SK-N-SH (cell line): ENCODE measurements at regions not wholly inside any gene's neighbourhood (a gene's known extent, or its start where the extent isn't known, plus 50 kb on each side); places are given as distances from the start of the nearest gene placed in this dataset.

Experiments used
- CTCF ChIA-PET: fragments of 300-600, 350-600 bp; formaldehyde crosslinking; extraction: SDS; loops from one replicate; lab custom pipeline; 2021; lab: Yijun Ruan, JAX
- POLR2A ChIA-PET: fragments of 350-600 bp; sonication (Branson Sonifier 250); formaldehyde crosslinking; extraction: SDS; loops from one replicate; lab custom pipeline; 2020; ENCODE audit warnings: antibody characterized with exemption, inconsistent platforms; lab: Yijun Ruan, JAX
- DNase-seq: peaks from one replicate; pipeline ENCODE4 v3.0.0; 2012
- H2AFZ ChIP-seq: fragments of 200-600 bp; sonication (generic); 2 replicates; pipeline ENCODE4 v1.8.1; 2016; ENCODE audit warnings: antibody characterized with exemption, mild to moderate bottlenecking, low read depth
- H3F3A ChIP-seq: fragments of 200-600 bp; sonication (generic); replicated peaks from 2 replicates; pipeline ENCODE3; 2016; ENCODE audit warnings: antibody characterized with exemption, mild to moderate bottlenecking; ENCODE audit not compliant: insufficient read depth
- H3K27ac ChIP-seq, 2 experiments: fragments of 200-500 bp in 1 of 2; fragments of 200-600 bp in 1 of 2; sonication (Bioruptor generic) in 1 of 2; sonication (generic), shearing (Covaris generic) in 1 of 2; 2 replicates each; pipeline versions ENCODE4 v1.5.1 to v1.6.1; 2014 to 2016; ENCODE audit warnings: low read depth in 2 of 2, inconsistent platforms in 1 of 2, low read length in 1 of 2, mild to moderate bottlenecking in 1 of 2, mixed read lengths in 1 of 2
- H3K27me3 ChIP-seq: fragments of 200-600 bp; sonication (generic), shearing (Covaris generic); 2 replicates; pipeline ENCODE4 v1.6.1; 2016; ENCODE audit warnings: mixed run types; ENCODE audit not compliant: insufficient read depth
- H3K36me3 ChIP-seq, 2 experiments: fragments of 200-500 bp in 1 of 2; fragments of 200-600 bp in 1 of 2; sonication (Bioruptor generic) in 1 of 2; sonication (generic) in 1 of 2; replicated peaks in 1 of 2; 2 replicates each; pipeline versions ENCODE3 to v1.5.1; 2014 to 2016; ENCODE audit warnings: low read length in 1 of 2, mild to moderate bottlenecking in 1 of 2; ENCODE audit not compliant: insufficient read depth in 2 of 2, control insufficient read depth in 1 of 2
- H3K4me1 ChIP-seq, 2 experiments: fragments of 200-500 bp in 1 of 2; fragments of 200-600 bp in 1 of 2; sonication (Bioruptor generic) in 1 of 2; sonication (generic), shearing (Covaris generic) in 1 of 2; 2 replicates each; pipeline versions ENCODE4 v1.5.1 to v1.6.1; 2014 to 2016; ENCODE audit warnings: low read depth in 1 of 2, low read length in 1 of 2, mixed run types in 1 of 2; ENCODE audit not compliant: insufficient read depth in 2 of 2, control insufficient read depth in 1 of 2
- H3K4me2 ChIP-seq: fragments of 200-600 bp; sonication (generic), shearing (Covaris generic); 2 replicates; pipeline ENCODE4 v1.6.1; 2017; ENCODE audit warnings: mixed run types
- H3K4me3 ChIP-seq, 2 experiments: fragments of 200-500 bp in 1 of 2; fragments of 200-600 bp in 1 of 2; sonication (Bioruptor generic) in 1 of 2; sonication (generic), shearing (Covaris generic) in 1 of 2; 2 replicates each; pipeline versions ENCODE4 v1.5.1 to v1.8.1; 2014 to 2016; ENCODE audit warnings: low read depth in 2 of 2, inconsistent platforms in 1 of 2, low read length in 1 of 2, mild to moderate bottlenecking in 1 of 2, mixed read lengths in 1 of 2, moderate library complexity in 1 of 2
- H3K79me2 ChIP-seq: fragments of 200-600 bp; sonication (generic); 2 replicates; pipeline ENCODE4 v1.8.1; 2017; ENCODE audit warnings: mild to moderate bottlenecking; ENCODE audit not compliant: insufficient read depth
- H3K9ac ChIP-seq: fragments of 200-600 bp; sonication (generic); 2 replicates; pipeline ENCODE4 v1.6.1; 2017; ENCODE audit warnings: mixed run types
- H3K9me2 ChIP-seq: fragments of 200-600 bp; sonication (generic); 2 replicates; pipeline ENCODE4 v1.6.1; 2017; ENCODE audit warnings: mixed run types
- H3K9me3 ChIP-seq: fragments of 200-600 bp; sonication (generic); 2 replicates; pipeline ENCODE4 v1.6.1; 2017; ENCODE audit warnings: mixed run types, mild to moderate bottlenecking, moderate library complexity
- H4K20me1 ChIP-seq: fragments of 200-600 bp; sonication (generic); 2 replicates; pipeline ENCODE4 v1.6.1; 2017; ENCODE audit warnings: mild to moderate bottlenecking, mixed run types; ENCODE audit not compliant: insufficient read depth
- ELF1 ChIP-seq: IDR thresholded peaks from 2 replicates; pipeline ENCODE4 v1.4.0; 2012
- MXI1 ChIP-seq: IDR thresholded peaks from 2 replicates; pipeline ENCODE4 v1.6.1; 2012; ENCODE audit warnings: mild to moderate bottlenecking, low read depth, low read length, improper control_type of control experiment
- RXRA ChIP-seq: IDR thresholded peaks from 2 replicates; pipeline ENCODE4 v1.4.0; 2012; ENCODE audit warnings: low read depth, mild to moderate bottlenecking, borderline replicate concordance
- TCF12 ChIP-seq: IDR thresholded peaks from 2 replicates; pipeline ENCODE4 v1.4.0; 2012
- WGBS: methylation state at CpG from one replicate; pipeline ENCODE4 v1.1.6; 2017; ENCODE audit warnings: low lambda C conversion rate; 5-methylcytosine and 5-hydroxymethylcytosine counted together
- TF ChIP-seq, protein P1 (sequence below): fragments of 150-350 bp; IDR thresholded peaks from 2 replicates; pipeline ENCODE4 v1.6.1; 2016; ENCODE audit warnings: mild to moderate bottlenecking, low read depth, low read length

DNA sequence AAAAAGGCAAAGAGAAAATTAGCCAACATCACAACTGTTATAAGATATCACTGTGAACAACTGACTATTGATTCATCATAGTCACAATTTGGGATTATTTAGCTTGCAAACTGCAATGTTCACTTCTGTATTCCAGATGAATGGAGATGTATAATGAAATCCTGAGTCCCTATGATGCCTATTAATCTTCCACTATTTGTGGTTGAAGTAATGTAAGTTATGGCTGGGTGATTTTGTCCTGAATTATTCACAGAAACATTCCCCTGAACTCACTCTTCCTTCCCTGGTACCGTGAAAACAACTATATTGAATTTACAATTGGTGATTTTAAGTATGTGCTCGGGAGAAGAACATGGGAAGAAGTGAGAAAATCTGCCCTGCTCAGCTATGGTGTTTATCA lies 50.8 kb upstream of the NPFFR2 start:
- POLR2A ChIA-PET, result interaction anchor here (0.6 kb wide), 1 partner anchor 64 kb away, joined by 3 read pairs; no protein-coding TSS in a partner anchor
- H3K9me2 ChIP-seq, result no peaks in the 10 kb centered on the region; the same call in 1 of the 2 replicates
- H3F3A ChIP-seq, result no peaks in the 10 kb centered on the region

More for the DNA sequence above, 50.8 kb upstream of the NPFFR2 start:
- Histone ChIP-seq H4K20me1 (no peaks in the 10 kb centered on the region), H3K27me3 (no peaks in the 10 kb centered on the region; the same call in 1 of the 2 replicates), H3K27ac (no peak overlapping the region), H2AFZ (no peak overlapping the region), H3K9ac (no peak overlapping the region), H3K4me3 (no peak overlapping the region), H3K36me3 (no peaks in the 10 kb centered on the region), H3K4me2 (no peak overlapping the region), H3K4me1 (no peaks in the 10 kb centered on the region), H3K79me2 (no peaks in the 10 kb centered on the region), H3K9me3 (no peaks in the 10 kb centered on the region)
- 0% methylated on average over 2 of the region's 2 CpGs for WGBS
- DNase-seq, result no peak
- TF ChIP-seq TCF12, result no peak
- TF ChIP-seq, protein P1, sequence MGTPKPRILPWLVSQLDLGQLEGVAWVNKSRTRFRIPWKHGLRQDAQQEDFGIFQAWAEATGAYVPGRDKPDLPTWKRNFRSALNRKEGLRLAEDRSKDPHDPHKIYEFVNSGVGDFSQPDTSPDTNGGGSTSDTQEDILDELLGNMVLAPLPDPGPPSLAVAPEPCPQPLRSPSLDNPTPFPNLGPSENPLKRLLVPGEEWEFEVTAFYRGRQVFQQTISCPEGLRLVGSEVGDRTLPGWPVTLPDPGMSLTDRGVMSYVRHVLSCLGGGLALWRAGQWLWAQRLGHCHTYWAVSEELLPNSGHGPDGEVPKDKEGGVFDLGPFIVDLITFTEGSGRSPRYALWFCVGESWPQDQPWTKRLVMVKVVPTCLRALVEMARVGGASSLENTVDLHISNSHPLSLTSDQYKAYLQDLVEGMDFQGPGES, result no peak
- no peak for TF ChIP-seq RXRA
- TF ChIP-seq MXI1, result no peak
- TF ChIP-seq ELF1, result no peak
- CTCF ChIA-PET, result no interaction called here
